ENCODE measurements at regions not wholly inside any gene's neighbourhood (a gene's known extent, or its start where the extent isn't known, plus 50 kb on each side); places are given as distances from the start of the nearest gene placed in this dataset.

DNA sequence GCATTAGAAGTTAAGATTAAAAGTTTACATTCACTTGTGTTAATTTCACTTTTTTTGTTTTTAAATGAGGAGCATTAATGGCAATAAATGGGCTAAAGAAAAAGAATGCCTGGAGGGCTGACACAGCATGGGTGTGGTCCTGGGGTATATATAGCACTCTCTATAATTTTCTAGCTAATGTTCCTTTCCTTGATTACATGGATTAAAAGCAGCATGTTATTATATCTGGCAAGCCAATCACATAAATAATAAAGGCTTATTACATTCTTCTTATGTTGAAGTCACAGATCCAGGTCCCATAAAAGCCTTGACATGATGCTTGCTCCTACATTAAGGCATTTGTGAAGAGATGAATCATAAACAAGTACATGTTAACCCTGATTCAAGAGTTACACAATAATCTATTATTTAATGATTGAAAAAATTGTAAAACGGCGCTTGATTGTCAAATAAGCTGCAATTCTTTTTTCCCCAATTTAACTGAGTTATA lies 91.4 kb downstream of the LYPLAL1 start:
- TF ChIP-seq ZFP30 (CRISPR knock-in tag; IDR thresholded peaks at IDR 0.05) (no peak), ZC3H10 (CRISPR knock-in tag; IDR thresholded peaks at IDR 0.05) (no peak), ZNF565 (CRISPR knock-in tag; conservative IDR thresholded peaks at IDR 0.05; ENCODE audit: low read depth) (no peak), ZFP3 (CRISPR knock-in tag; IDR thresholded peaks at IDR 0.05) (no peak), ESRRG (CRISPR knock-in tag; IDR thresholded peaks at IDR 0.05) (no peak), ISL1 (CRISPR knock-in tag; IDR thresholded peaks at IDR 0.05) (no peak), RARB (CRISPR knock-in tag; IDR thresholded peaks at IDR 0.05) (no peak), GLIS3 (CRISPR knock-in tag; IDR thresholded peaks at IDR 0.05) (no peak)
- TF ChIP-seq, protein P1, sequence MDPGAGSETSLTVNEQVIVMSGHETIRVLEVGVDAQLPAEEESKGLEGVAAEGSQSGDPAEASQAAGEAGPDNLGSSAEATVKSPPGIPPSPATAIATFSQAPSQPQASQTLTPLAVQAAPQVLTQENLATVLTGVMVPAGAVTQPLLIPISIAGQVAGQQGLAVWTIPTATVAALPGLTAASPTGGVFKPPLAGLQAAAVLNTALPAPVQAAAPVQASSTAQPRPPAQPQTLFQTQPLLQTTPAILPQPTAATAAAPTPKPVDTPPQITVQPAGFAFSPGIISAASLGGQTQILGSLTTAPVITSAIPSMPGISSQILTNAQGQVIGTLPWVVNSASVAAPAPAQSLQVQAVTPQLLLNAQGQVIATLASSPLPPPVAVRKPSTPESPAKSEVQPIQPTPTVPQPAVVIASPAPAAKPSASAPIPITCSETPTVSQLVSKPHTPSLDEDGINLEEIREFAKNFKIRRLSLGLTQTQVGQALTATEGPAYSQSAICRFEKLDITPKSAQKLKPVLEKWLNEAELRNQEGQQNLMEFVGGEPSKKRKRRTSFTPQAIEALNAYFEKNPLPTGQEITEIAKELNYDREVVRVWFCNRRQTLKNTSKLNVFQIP (CRISPR knock-in tag; IDR thresholded peaks at IDR 0.05; ENCODE audit: borderline replicate concordance, low read depth): no peak
- TF ChIP-seq, protein P2, sequence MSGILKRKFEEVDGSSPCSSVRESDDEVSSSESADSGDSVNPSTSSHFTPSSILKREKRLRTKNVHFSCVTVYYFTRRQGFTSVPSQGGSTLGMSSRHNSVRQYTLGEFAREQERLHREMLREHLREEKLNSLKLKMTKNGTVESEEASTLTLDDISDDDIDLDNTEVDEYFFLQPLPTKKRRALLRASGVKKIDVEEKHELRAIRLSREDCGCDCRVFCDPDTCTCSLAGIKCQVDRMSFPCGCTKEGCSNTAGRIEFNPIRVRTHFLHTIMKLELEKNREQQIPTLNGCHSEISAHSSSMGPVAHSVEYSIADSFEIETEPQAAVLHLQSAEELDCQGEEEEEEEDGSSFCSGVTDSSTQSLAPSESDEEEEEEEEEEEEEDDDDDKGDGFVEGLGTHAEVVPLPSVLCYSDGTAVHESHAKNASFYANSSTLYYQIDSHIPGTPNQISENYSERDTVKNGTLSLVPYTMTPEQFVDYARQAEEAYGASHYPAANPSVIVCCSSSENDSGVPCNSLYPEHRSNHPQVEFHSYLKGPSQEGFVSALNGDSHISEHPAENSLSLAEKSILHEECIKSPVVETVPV (CRISPR knock-in tag; IDR thresholded peaks at IDR 0.05): no peak
- no peak for ATAC-seq

DNA sequence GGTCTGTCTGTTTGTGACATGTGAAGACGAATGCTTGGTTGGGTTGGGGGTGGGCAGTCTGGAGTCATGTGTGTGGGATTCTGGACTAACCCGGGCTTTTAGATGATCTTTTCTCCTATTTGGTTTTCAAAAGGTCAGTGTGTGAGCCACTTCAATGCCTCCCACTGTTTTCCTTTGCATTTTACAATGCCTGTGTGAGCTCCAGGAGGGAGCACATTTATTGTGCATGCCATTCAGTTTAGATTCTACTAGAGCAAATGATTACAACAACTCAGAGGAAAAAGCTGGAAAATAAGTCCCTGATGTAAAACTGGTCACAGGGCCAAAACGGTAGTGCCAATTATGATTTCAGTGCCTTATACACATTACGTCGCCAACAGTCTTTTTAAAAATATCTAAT lies 90.9 kb downstream of the LYPLAL1 start:
- no peak for ATAC-seq
- TF ChIP-seq, protein P3, sequence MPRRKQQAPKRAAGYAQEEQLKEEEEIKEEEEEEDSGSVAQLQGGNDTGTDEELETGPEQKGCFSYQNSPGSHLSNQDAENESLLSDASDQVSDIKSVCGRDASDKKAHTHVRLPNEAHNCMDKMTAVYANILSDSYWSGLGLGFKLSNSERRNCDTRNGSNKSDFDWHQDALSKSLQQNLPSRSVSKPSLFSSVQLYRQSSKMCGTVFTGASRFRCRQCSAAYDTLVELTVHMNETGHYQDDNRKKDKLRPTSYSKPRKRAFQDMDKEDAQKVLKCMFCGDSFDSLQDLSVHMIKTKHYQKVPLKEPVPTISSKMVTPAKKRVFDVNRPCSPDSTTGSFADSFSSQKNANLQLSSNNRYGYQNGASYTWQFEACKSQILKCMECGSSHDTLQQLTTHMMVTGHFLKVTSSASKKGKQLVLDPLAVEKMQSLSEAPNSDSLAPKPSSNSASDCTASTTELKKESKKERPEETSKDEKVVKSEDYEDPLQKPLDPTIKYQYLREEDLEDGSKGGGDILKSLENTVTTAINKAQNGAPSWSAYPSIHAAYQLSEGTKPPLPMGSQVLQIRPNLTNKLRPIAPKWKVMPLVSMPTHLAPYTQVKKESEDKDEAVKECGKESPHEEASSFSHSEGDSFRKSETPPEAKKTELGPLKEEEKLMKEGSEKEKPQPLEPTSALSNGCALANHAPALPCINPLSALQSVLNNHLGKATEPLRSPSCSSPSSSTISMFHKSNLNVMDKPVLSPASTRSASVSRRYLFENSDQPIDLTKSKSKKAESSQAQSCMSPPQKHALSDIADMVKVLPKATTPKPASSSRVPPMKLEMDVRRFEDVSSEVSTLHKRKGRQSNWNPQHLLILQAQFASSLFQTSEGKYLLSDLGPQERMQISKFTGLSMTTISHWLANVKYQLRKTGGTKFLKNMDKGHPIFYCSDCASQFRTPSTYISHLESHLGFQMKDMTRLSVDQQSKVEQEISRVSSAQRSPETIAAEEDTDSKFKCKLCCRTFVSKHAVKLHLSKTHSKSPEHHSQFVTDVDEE (CRISPR knock-in tag; IDR thresholded peaks at IDR 0.05): no peak
- TF ChIP-seq ZC3H10 (CRISPR knock-in tag; IDR thresholded peaks at IDR 0.05): no peak
- no peak for TF ChIP-seq ZNF70 (CRISPR knock-in tag; IDR thresholded peaks at IDR 0.05)
- TF ChIP-seq, protein P4, sequence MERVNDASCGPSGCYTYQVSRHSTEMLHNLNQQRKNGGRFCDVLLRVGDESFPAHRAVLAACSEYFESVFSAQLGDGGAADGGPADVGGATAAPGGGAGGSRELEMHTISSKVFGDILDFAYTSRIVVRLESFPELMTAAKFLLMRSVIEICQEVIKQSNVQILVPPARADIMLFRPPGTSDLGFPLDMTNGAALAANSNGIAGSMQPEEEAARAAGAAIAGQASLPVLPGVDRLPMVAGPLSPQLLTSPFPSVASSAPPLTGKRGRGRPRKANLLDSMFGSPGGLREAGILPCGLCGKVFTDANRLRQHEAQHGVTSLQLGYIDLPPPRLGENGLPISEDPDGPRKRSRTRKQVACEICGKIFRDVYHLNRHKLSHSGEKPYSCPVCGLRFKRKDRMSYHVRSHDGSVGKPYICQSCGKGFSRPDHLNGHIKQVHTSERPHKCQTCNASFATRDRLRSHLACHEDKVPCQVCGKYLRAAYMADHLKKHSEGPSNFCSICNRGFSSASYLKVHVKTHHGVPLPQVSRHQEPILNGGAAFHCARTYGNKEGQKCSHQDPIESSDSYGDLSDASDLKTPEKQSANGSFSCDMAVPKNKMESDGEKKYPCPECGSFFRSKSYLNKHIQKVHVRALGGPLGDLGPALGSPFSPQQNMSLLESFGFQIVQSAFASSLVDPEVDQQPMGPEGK (CRISPR knock-in tag; IDR thresholded peaks at IDR 0.05; ENCODE audit: borderline replicate concordance): no peak
- no peak for TF ChIP-seq ZFP3 (CRISPR knock-in tag; IDR thresholded peaks at IDR 0.05)
- TF ChIP-seq OSR1 (CRISPR knock-in tag; IDR thresholded peaks at IDR 0.05): no peak
- no peak for TF ChIP-seq TOX (CRISPR knock-in tag; IDR thresholded peaks at IDR 0.05; ENCODE audit: borderline replicate concordance)
- no peak for TF ChIP-seq BACH2 (CRISPR knock-in tag; IDR thresholded peaks at IDR 0.05; ENCODE audit: borderline replicate concordance)
- TF ChIP-seq ARNTL (CRISPR knock-in tag; IDR thresholded peaks at IDR 0.05; ENCODE audit: borderline replicate concordance, low read depth): no peak
- TF ChIP-seq, protein P2 (CRISPR knock-in tag; IDR thresholded peaks at IDR 0.05): no peak
- TF ChIP-seq ZFP30 (CRISPR knock-in tag; IDR thresholded peaks at IDR 0.05): no peak
- TF ChIP-seq CSDC2 (CRISPR knock-in tag; IDR thresholded peaks at IDR 0.05): no peak
- no peak for TF ChIP-seq ISL1 (CRISPR knock-in tag; IDR thresholded peaks at IDR 0.05)
- TF ChIP-seq, protein P1 (CRISPR knock-in tag; IDR thresholded peaks at IDR 0.05; ENCODE audit: borderline replicate concordance, low read depth): no peak
- TF ChIP-seq, protein P5, sequence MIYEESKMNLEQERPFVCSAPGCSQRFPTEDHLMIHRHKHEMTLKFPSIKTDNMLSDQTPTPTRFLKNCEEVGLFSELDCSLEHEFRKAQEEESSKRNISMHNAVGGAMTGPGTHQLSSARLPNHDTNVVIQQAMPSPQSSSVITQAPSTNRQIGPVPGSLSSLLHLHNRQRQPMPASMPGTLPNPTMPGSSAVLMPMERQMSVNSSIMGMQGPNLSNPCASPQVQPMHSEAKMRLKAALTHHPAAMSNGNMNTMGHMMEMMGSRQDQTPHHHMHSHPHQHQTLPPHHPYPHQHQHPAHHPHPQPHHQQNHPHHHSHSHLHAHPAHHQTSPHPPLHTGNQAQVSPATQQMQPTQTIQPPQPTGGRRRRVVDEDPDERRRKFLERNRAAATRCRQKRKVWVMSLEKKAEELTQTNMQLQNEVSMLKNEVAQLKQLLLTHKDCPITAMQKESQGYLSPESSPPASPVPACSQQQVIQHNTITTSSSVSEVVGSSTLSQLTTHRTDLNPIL (CRISPR knock-in tag; IDR thresholded peaks at IDR 0.05; ENCODE audit: low read depth): no peak
- no peak for TF ChIP-seq SNAI2 (CRISPR knock-in tag; IDR thresholded peaks at IDR 0.05)
- no peak for TF ChIP-seq ZNF565 (CRISPR knock-in tag; conservative IDR thresholded peaks at IDR 0.05; ENCODE audit: low read depth)
- no peak for TF ChIP-seq TCF4 (CRISPR knock-in tag; IDR thresholded peaks at IDR 0.05; ENCODE audit: borderline replicate concordance)
